BE2C (cell line): ENCODE measurements at regions not wholly inside any gene's neighbourhood (a gene's known extent, or its start where the extent isn't known, plus 50 kb on each side); places are given as distances from the start of the nearest gene placed in this dataset.

Experiments
- DNase-seq: peaks from one replicate; pipeline ENCODE4 v3.0.0-alpha.2; 2020
- H3K27me3 ChIP-seq: fragments of 250-450 bp; sonication (Bioruptor Pico); 2 replicates; pipeline ENCODE4 v1.5.1; 2020; ENCODE audit warnings: mild to moderate bottlenecking
- H3K36me3 ChIP-seq: fragments of 250-450 bp; sonication (Bioruptor Pico); 2 replicates; pipeline ENCODE4 v1.5.1; 2020; ENCODE audit warnings: mild to moderate bottlenecking
- H3K4me1 ChIP-seq: fragments of 250-450 bp; sonication (Bioruptor Pico); 2 replicates; pipeline ENCODE4 v1.5.1; 2020
- H3K4me3 ChIP-seq: 2 replicates; pipeline ENCODE4 v1.5.1; 2011; ENCODE audit warnings: low read depth, low read length
- H3K9me3 ChIP-seq: fragments of 250-450 bp; sonication (Bioruptor Pico); 2 replicates; pipeline ENCODE4 v1.5.1; 2020
- CTCF ChIP-seq: IDR thresholded peaks from 2 replicates; pipeline ENCODE4 v1.5.1; 2012; ENCODE audit warnings: mild to moderate bottlenecking, low read depth, low read length

GRCh38 chr2:136208682-136209420 lies 90.9 kb upstream of the CXCR4 start:
- TF ChIP-seq CTCF: no peak
- Histone ChIP-seq H3K36me3 (no peaks in the 10 kb centered on the region), H3K4me1 (no peaks in the 10 kb centered on the region), H3K9me3 (no peaks in the 10 kb centered on the region), H3K27me3 (no peaks in the 10 kb centered on the region), H3K4me3 (no peak overlapping the region)
- no peak for DNase-seq

DNA sequence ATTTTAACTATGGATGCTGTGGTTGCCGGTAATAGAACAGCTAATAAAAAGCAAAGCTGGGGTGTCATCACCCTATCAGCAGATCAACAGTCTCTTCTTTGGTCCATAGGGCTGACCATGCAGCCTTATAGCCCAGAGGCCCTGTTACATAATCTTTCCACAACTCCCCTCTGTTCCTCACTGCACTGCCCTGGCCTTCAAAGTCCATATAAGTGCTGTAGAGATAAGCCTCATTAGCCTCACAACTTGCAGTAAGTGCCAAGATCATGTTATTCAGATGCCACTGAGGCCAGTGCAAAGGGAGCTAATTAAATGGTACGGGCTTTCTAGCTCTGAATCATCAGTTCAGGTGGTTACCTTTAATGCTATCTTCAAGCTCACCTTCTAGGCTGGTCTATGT lies 89.7 kb upstream of the CXCR4 start:
- DNase-seq: no peak
- Histone ChIP-seq H3K4me3 (no peak overlapping the region), H3K36me3 (no peaks in the 10 kb centered on the region), H3K4me1 (no peaks in the 10 kb centered on the region), H3K9me3 (no peaks in the 10 kb centered on the region), H3K27me3 (no peaks in the 10 kb centered on the region)
- no peak for TF ChIP-seq CTCF

DNA sequence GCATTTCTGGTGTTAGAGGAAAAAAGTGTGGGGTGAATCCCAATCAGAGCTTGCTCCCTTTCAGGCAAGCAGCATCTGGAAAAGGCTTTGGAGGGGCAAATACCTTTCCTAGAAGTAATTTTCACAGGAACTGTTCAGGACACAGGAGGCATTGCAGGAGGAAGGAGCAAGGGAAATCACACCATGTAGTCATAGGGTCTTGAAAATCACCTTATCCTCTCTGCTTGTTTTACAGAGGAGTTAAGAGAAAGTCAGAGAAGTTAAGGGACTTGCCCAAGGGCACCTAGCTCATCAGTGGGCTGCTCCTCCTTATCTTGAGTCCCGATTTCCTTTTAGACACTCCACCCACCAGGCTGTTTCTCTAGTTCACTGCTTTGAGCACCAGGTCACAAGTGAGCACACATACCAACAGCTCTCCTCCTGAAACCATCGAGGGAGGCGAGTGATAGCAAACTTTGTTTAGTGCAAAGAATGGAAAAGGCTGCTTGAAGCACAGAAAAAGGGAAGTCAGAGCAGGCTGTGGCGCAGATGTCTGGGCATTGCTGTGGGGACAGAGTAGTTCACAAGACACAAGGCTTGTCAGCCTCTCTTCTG lies 89.2 kb upstream of the CXCR4 start:
- TF ChIP-seq CTCF: no peak
- H3K4me3 ChIP-seq: no peak overlapping the region
- H3K4me1 ChIP-seq: no peaks in the 10 kb centered on the region
- H3K36me3 ChIP-seq: no peaks in the 10 kb centered on the region
- H3K27me3 ChIP-seq: no peaks in the 10 kb centered on the region
- DNase-seq: no peak
- H3K9me3 ChIP-seq: no peaks in the 10 kb centered on the region

- no peaks in the 10 kb centered on the region for H3K27me3 ChIP-seq
Measured at GRCh38 chr2:136206613-136207012, 88.7 kb upstream of the CXCR4 start.

DNA sequence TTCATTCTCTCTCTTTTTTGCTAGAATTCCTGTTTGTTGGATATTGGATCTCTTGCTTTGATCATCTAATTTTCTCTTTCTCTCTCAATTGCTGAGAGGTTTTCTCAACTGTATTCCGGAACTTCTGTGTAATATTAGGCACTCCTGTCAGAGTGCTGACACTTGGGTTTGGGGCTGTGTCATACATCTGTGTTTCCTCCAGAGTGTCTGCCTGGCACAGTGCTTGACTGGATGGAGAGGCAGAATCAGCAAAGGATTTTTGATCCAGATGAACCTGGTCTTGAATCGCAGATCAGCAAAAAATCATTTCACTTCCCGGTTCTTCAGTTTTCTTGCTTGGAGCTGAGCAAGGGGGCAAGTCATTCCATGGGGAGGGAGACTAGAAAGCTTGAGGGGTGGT lies 87.7 kb upstream of the CXCR4 start:
- DNase-seq: no peak
- Histone ChIP-seq H3K27me3 (no peaks in the 10 kb centered on the region), H3K36me3 (no peaks in the 10 kb centered on the region), H3K9me3 (no peaks in the 10 kb centered on the region), H3K4me1 (no peaks in the 10 kb centered on the region), H3K4me3 (no peak overlapping the region)
- no peak for TF ChIP-seq CTCF

More at GRCh38 chr2:136206613-136207012, 88.7 kb upstream of the CXCR4 start:
- Histone ChIP-seq H3K4me1 (no peaks in the 10 kb centered on the region), H3K36me3 (no peaks in the 10 kb centered on the region), H3K9me3 (no peaks in the 10 kb centered on the region), H3K4me3 (no peak overlapping the region)
- no peak for DNase-seq
- no peak for TF ChIP-seq CTCF

DNA sequence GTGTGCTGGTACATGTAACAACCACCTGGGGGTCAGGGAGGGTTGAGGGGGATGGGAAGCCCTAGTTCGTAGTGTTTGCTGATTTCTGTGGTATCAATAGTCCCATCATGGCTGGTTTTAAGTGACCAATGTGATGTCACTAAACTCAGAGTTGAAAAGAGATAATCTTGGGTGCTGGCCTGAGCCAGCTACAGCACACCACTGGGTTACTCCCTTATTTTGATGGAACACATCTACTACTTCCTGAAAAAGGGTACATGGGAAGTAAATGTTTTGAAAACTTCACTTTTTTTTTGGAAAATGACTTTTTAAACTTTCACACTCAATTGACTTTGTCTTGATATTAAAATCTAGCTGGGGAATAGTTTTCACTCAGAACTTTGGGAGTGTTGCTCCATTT lies 87.0 kb upstream of the CXCR4 start:
- no peak for DNase-seq
- Histone ChIP-seq H3K4me3 (no peak overlapping the region), H3K9me3 (no peaks in the 10 kb centered on the region)

More for the DNA sequence above, 87.0 kb upstream of the CXCR4 start:
- no peaks in the 10 kb centered on the region for H3K4me1 ChIP-seq
- no peak for TF ChIP-seq CTCF
- no peaks in the 10 kb centered on the region for H3K36me3 ChIP-seq
- H3K27me3 ChIP-seq: no peaks in the 10 kb centered on the region
